GM23248 (cell line): ENCODE measurements at regions not wholly inside any gene's neighbourhood (a gene's known extent, or its start where the extent isn't known, plus 50 kb on each side); places are given as distances from the start of the nearest gene placed in this dataset.

Experiments
- EZH2 ChIP-seq: fragments of 200-600 bp; sonication (generic); IDR thresholded peaks from 2 replicates; pipeline ENCODE4 v1.6.1; 2018; ENCODE audit warnings: antibody characterized with exemption, mild to moderate bottlenecking; ENCODE audit not compliant: insufficient read depth, poor library complexity, severe bottlenecking
- EZH2phosphoT487 ChIP-seq: fragments of 200-600 bp; sonication (generic); IDR thresholded peaks from 2 replicates; pipeline ENCODE4 v1.6.1; 2018; ENCODE audit warnings: antibody characterized with exemption, moderate library complexity, mild to moderate bottlenecking, low read depth; ENCODE audit not compliant: insufficient read depth

DNA sequence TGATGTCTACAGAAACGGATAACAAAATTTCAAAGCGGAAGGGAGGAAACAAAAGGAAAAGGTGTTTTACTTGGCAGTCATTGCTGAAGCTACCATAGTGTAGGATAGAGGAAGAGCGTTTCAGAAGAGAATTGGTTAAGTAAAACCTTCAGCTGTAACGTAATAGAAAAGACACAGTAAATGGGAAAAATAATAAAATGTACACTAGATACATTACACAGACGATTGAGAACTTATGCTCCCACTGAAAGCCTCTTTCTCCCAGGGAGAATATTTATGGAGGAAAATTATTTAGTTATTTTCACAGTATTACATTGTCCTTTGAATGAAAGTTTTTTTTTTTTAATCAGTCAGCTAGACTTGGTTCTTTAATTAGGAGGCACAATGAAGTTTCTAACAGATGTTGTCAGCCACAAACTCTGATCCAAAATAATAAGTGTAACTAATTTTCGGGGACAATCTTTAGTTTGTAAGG is 90.7 kb upstream of the PRDM1 start:
- TF ChIP-seq EZH2, result no peak
- TF ChIP-seq EZH2phosphoT487, result no peak
